ENCODE measurements at regions not wholly inside any gene's neighbourhood (a gene's known extent, or its start where the extent isn't known, plus 50 kb on each side); places are given as distances from the start of the nearest gene placed in this dataset.

DNA sequence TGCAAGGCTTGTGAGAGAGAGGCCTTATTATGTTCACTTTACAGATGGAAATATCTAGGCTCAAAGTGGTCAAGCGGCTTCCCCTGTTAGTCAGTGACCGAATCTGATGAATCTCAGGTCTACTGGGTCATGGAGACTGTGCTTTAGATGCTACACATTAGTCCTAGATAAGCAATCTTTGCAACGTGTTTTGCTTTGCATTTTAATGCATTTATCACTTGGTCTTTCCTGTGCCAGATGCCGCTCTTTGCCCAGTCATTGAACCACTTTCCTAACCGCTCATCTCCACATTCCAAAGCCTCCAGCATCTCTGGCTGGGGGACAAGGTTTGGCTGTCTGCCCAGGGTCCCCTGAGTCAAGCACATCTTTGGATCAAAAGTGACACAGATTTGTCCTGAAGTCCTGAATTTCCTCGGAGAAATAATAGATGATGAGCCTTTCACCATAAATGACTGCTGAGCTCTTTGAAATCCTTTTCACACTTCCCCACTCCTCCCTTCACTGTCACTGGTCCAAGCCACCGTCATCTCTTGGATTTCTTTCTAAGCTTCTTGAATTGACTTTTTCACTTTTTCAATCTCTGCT is 96.0 kb upstream of the USP24 start:
- TF ChIP-seq CTCF (IDR thresholded peaks at IDR 0.05) (no peak), POLR2A (IDR thresholded peaks at IDR 0.05) (no peak)
